ENCODE measurements at regions not wholly inside any gene's neighbourhood (a gene's known extent, or its start where the extent isn't known, plus 50 kb on each side); places are given as distances from the start of the nearest gene placed in this dataset.
A peak's percentile ranks its signal among the peaks of the same experiment; 100 is the strongest.
"Not testable (repeated sequence)": the region's sequence is repeated elsewhere in the genome, so short reads cannot be mapped to it uniquely, and the experiment has no call there.

DNA sequence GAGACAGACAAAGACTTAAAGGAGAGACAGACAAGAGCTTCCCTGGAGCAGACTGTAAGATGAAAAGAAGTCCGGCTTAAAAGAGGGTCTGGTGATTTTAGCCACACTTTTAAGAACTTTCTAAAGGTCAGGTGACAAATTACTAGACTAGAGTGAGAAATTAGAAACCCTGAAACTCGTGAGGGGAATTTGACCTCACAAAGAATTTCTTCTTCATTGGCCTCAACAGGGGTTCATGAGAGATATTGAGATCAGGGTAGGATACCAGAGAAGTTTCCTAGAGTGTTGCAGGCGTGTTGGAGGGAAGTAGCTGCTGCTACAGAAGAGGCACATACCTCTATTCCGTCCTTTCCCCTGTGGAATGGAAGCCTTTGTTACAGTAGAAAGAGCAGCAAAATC lies 884.4 kb downstream of the KCNT2 start:
- H3K36me3 ChIP-seq: no peaks in the 10 kb centered on the region
- 70 to 74% (median 72%) methylated on average over 4 of the region's 4 CpGs for WGBS, 4 donors
- no peak for TF ChIP-seq POLR2A (IDR thresholded peaks at IDR 0.05)
- TF ChIP-seq CTCF (IDR thresholded peaks at IDR 0.05): no peak
- intact Hi-C loops (cut with DNase I): loop anchor here in 1 of 10 donors (10.0 kb wide), 1 partner anchor 59 kb away; no protein-coding TSS in a partner anchor
- peaks cover 0 to 4% (median 0%) of the 10 kb centered on the region in 12 donors for H3K9me3 ChIP-seq
- no peaks in the 10 kb centered on the region for H3K27me3 ChIP-seq
- ATAC-seq (no peak), DNase-seq (no peak)
- H3K4me1 ChIP-seq: no peaks in the 10 kb centered on the region
- H3K4me3 ChIP-seq: no peak overlapping the region
- H3K27ac ChIP-seq: no peak overlapping the region

DNA sequence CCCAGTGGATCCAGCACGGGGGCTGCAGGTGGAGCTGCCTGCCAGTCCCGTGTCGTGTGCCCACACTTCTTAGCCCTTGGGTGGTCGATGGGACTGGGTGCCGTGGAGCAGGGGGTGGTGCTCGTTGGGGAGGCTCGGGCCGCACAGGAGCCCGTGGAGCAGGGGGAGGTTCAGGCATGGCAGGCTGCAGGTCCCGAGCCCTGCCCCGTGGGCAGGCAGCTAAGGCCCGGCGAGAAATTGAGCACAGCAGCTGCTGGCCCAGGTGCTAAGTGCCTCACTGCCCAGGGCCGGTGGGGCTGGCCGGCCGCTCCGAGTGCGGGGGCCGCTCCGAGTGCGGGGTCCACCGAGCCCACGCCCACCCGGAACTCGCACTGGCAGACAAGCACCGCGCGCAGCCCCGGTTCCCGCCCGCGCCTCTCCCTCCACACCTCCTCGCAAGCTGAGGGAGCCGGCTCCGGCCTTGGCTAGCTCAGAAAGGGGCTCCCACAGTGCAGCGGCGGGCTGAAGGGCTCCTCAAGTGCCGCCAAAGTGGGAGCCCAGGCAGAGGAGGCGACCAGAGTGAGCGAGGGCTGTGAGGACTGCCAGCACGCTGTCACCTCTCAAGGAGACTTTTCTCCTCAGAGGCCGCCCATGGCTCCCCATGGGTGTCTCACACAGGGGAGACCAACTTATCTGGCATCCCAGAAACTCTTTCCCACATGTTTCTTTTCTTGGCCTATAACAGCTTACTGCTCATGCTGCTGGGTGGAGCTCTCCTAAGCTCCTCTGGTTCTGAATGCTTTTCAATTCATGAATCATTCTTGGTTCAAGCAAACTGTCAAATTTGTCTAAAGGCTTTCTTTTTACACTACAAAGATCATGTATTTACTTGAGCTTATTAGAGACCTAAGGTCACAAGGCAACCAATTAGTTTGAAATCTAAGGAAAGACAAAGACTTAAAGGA lies 885.1 kb downstream of the KCNT2 start:
- not testable (repeated sequence) for H3K36me3 ChIP-seq, H3K4me3 ChIP-seq, H3K4me1 ChIP-seq, ATAC-seq, H3K27me3 ChIP-seq, H3K9me3 ChIP-seq, H3K27ac ChIP-seq
- intact Hi-C loops (cut with DNase I): loop anchor here in 1 of 10 donors (10.0 kb wide), 1 partner anchor 58 kb away; no protein-coding TSS in a partner anchor
- 94 to 96% (median 95%) methylated on average over 18 to 42 of the region's 42 CpGs for WGBS, 4 donors
- peak in 1 of 5 donors; percentile 61 for DNase-seq

DNA sequence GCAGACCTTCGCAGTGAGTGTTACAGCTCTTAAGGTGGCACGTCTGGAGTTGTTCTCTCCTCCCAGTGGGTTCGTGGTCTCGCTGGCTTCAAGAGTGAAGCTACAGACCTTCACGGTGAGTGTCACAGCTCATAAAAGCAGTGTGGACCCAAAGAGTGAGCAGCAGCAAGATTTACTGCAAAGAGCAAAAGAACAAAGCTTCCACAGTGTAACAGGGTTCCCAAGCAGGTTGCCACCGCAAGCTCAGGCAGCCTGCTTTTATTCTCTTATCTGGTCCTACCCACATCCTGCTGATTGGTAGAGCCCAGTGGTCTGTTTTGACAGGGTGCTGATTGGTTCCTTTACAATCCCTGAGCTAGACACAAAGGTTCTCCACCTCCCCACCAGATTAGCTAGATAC lies 886.1 kb downstream of the KCNT2 start:
- H3K36me3 ChIP-seq, ATAC-seq, DNase-seq, H3K27ac ChIP-seq, H3K9me3 ChIP-seq, H3K27me3 ChIP-seq, H3K4me1 ChIP-seq, H3K4me3 ChIP-seq: not testable (repeated sequence)
- WGBS, 4 donors: 73 to 88% (median 84%) methylated on average over 3 to 6 of the region's 6 CpGs
- intact Hi-C loops (cut with DNase I): loop anchor here in 1 of 10 donors (10.0 kb wide), 1 partner anchor 57 kb away; no protein-coding TSS in a partner anchor

DNA sequence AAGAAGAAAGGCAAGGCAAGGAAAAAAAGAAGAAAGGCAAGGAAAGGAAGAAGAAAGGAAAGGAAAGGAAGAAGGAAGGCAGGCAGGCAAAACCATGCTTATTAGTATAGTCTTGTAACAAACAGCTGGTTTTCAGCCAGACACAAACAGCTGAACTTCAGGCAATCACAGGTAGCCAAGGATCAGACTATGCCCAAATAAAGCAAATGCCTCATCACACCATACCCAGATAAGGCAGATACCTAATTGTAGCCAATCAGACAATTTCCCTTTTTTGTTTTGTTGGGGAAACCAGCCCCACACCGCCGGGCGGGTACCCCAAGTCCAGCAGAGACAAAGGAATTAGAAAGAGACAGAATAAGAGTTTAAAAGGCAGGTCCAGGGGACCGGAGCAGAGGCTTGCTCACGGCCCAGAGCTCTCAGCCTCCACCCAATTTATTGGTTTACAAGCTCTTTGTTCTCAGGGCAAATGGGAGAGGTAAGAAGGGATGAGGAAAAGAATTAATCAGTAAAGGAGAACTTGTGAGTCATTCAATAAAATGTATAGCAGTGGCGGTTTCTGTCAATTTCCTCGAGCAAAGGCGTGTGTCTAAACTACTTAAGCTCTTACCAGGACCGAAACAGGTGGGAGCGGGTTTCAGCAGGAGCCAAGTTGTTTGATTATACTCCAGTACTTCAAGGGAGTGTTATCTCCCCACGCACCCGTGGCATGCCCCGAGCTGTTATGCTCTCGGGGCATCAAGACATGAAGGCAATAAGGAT lies 886.8 kb downstream of the KCNT2 start:
- no peaks in the 10 kb centered on the region for H3K27me3 ChIP-seq
- intact Hi-C loops (cut with DNase I): loop anchor here in 1 of 10 donors (10.0 kb wide), 1 partner anchor 57 kb away; no protein-coding TSS in a partner anchor
- 85 to 90% (median 87%) methylated on average over 14 of the region's 14 CpGs for WGBS, 4 donors
- no peaks in the 10 kb centered on the region for H3K36me3 ChIP-seq
- no peak overlapping the region for H3K4me3 ChIP-seq
- no peaks in the 10 kb centered on the region for H3K4me1 ChIP-seq
- H3K9me3 ChIP-seq: peaks cover 0 to 4% (median 0%) of the 10 kb centered on the region in 12 donors
- H3K27ac ChIP-seq: no peak overlapping the region
- TF ChIP-seq CTCF (IDR thresholded peaks at IDR 0.05) (no peak), POLR2A (IDR thresholded peaks at IDR 0.05) (no peak)
- DNase-seq (no peak), ATAC-seq (no peak)

- TF ChIP-seq CTCF (IDR thresholded peaks at IDR 0.05): no peak
- no peak for TF ChIP-seq POLR2A (IDR thresholded peaks at IDR 0.05)
- intact Hi-C loops (cut with DNase I): no loop called here
- Histone ChIP-seq H3K4me1 (no peaks in the 10 kb centered on the region), H3K36me3 (no peaks in the 10 kb centered on the region), H3K4me3 (no peak overlapping the region), H3K27me3 (no peaks in the 10 kb centered on the region), H3K9me3 (no peaks in the 10 kb centered on the region), H3K27ac (no peak overlapping the region)
- DNase-seq (no peak), ATAC-seq (no peak)
- WGBS, 4 donors: 50 to 58% (median 52%) methylated on average over 3 of the region's 3 CpGs
Measured at GRCh38 chr1:195717651-195718050, 890.6 kb downstream of the KCNT2 start.

Data from heart left ventricle (tissue), 16 donors.